K562 (cell line): ENCODE measurements at regions not wholly inside any gene's neighbourhood (a gene's known extent, or its start where the extent isn't known, plus 50 kb on each side); places are given as distances from the start of the nearest gene placed in this dataset.

Experiments used
- CAMTA2 ChIP-seq: fragments of 250-450 bp; sonication (Bioruptor Pico); conservative IDR thresholded peaks from 2 replicates; pipeline ENCODE4 v1.5.1; 2022
- CTCF ChIP-seq, 3 experiments: IDR thresholded peaks in 2 of 3; conservative IDR thresholded peaks in 1 of 3; 2 replicates each; pipeline ENCODE4 v1.5.1; 2011 to 2012; ENCODE audit warnings: low read length in 3 of 3, mild to moderate bottlenecking in 3 of 3, control low read depth in 2 of 3, improper control_type of control experiment in 1 of 3, inconsistent platforms in 1 of 3, low read depth in 1 of 3, mixed read lengths in 1 of 3, moderate library complexity in 1 of 3; ENCODE audit not compliant: insufficient read depth in 2 of 3
- E4F1 ChIP-seq: fragments of 250-450 bp; sonication (Bioruptor Pico); IDR thresholded peaks from 2 replicates; pipeline ENCODE4 v1.5.0; 2021; ENCODE audit warnings: mild to moderate bottlenecking, borderline replicate concordance
- EZH2 ChIP-seq: IDR thresholded peaks from 2 replicates; pipeline ENCODE4 v1.6.1; 2012; ENCODE audit warnings: low read depth, mild to moderate bottlenecking, inconsistent platforms, low read length, borderline replicate concordance
- FOXP1 ChIP-seq: sonication (generic); formaldehyde crosslinking; IDR thresholded peaks from 2 replicates; pipeline ENCODE4 v1.8.0; 2022; ENCODE audit warnings: mild to moderate bottlenecking, missing genetic modification reagents
- GATA2 ChIP-seq: sonication (generic); formaldehyde crosslinking; IDR thresholded peaks from 2 replicates; pipeline ENCODE4 v1.4.0; 2020; ENCODE audit warnings: mild to moderate bottlenecking, missing genetic modification reagents
- NFXL1 ChIP-seq: fragments of 450-650 bp; formaldehyde crosslinking; IDR thresholded peaks from 2 replicates; pipeline ENCODE4 v1.4.0; 2021; ENCODE audit warnings: mild to moderate bottlenecking
- POLR2AphosphoS5 ChIP-seq: IDR thresholded peaks from 2 replicates; pipeline ENCODE4 v1.6.1; 2011; ENCODE audit warnings: mild to moderate bottlenecking, low read depth, low read length, moderate library complexity; ENCODE audit not compliant: control insufficient read depth, insufficient read depth
- TAF1 ChIP-seq: IDR thresholded peaks from 2 replicates; pipeline ENCODE4 v1.6.1; 2011; ENCODE audit warnings: mild to moderate bottlenecking, low read length, moderate library complexity; ENCODE audit not compliant: insufficient read depth, control insufficient read depth, severe bottlenecking; ENCODE audit errors: extremely low read depth
- XRCC4 ChIP-seq: IDR thresholded peaks from one replicate; pipeline ENCODE4 v1.6.1; 2011; ENCODE audit not compliant: insufficient read depth, insufficient read length; ENCODE audit errors: extremely low read depth

GRCh38 chr7:12947465-12947864 is 260.0 kb downstream of the ARL4A start:
- TF ChIP-seq EZH2 (no peak), E4F1 (CRISPR knock-in tag) (no peak), TAF1 (no peak), CTCF (IDR thresholded peaks at IDR 0.05 in 2 of 3, conservative IDR thresholded peaks at IDR 0.05 in 1 of 3; ENCODE audit: insufficient read depth in 2 of 3, low read depth in 1 of 3, low read length in 3 of 3) (no peak), FOXP1 (CRISPR knock-in tag) (no peak), GATA2 (CRISPR knock-in tag) (no peak), CAMTA2 (CRISPR knock-in tag) (no peak), POLR2AphosphoS5 (no peak), NFXL1 (CRISPR knock-in tag) (no peak), XRCC4 (no peak)
